ENCODE measurements at regions not wholly inside any gene's neighbourhood (a gene's known extent, or its start where the extent isn't known, plus 50 kb on each side); places are given as distances from the start of the nearest gene placed in this dataset.

DNA sequence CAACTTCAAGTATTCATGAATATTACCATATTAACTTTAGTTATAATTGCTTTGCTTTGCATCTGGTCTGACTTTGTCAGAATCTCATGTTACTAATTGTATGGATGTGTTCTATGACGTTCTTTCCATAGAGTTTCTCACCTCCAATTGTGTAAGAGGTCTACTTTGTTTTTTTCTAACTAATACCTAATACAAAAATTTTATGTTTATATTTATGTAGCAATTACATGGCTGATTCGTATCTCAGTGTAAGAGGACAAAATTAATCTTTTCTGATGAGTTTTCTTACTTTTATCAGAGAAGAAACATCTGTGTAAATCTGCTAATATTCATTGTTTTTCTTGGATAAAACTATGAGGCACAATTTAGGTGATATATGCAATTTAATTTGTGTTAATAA is 224.8 kb upstream of the B3GALT2 start:
- Mint-ChIP-seq H3K27ac (no peak overlapping the region), H3K4me1 (peaks cover 23% of the 10 kb centered on the region), H3K36me3 (ENCODE audit: low read depth) (no peaks in the 10 kb centered on the region), H3K9me3 (no peaks in the 10 kb centered on the region), H3K4me3 (no peak overlapping the region), H3K27me3 (ENCODE audit: insufficient read depth) (no peaks in the 10 kb centered on the region)
- TF ChIP-seq, protein P1, sequence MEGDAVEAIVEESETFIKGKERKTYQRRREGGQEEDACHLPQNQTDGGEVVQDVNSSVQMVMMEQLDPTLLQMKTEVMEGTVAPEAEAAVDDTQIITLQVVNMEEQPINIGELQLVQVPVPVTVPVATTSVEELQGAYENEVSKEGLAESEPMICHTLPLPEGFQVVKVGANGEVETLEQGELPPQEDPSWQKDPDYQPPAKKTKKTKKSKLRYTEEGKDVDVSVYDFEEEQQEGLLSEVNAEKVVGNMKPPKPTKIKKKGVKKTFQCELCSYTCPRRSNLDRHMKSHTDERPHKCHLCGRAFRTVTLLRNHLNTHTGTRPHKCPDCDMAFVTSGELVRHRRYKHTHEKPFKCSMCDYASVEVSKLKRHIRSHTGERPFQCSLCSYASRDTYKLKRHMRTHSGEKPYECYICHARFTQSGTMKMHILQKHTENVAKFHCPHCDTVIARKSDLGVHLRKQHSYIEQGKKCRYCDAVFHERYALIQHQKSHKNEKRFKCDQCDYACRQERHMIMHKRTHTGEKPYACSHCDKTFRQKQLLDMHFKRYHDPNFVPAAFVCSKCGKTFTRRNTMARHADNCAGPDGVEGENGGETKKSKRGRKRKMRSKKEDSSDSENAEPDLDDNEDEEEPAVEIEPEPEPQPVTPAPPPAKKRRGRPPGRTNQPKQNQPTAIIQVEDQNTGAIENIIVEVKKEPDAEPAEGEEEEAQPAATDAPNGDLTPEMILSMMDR (conservative IDR thresholded peaks at IDR 0.05): no peak
- 80% methylated on average over 1 of the region's 2 CpGs; no CpG with 5 or more reads in 1 of the 2 experiments for WGBS, 2 experiments (ENCODE audit: insufficient coverage in 1 of 2, insufficient read length in 1 of 2)
- no peaks in the 10 kb centered on the region for H3K36me3 ChIP-seq (ENCODE audit: control insufficient read depth, insufficient read depth, low read length)
- DNase-seq: no peak
- no peak overlapping the region for H3K27ac ChIP-seq (ENCODE audit: low read depth, low read length)
- H3K9ac ChIP-seq (ENCODE audit: extremely low read depth, low read length, poor library complexity, severe bottlenecking): no peak overlapping the region
- no peak overlapping the region for H3K4me3 ChIP-seq (ENCODE audit: low read length)
- H3K27me3 ChIP-seq (ENCODE audit: control insufficient read depth, insufficient read depth, low read length, poor library complexity, severe bottlenecking): no peaks in the 10 kb centered on the region
- no peaks in the 10 kb centered on the region for H3K4me1 ChIP-seq (ENCODE audit: control insufficient read depth, insufficient read depth, low read length)
- no peaks in the 10 kb centered on the region for H3K9me3 ChIP-seq (ENCODE audit: control insufficient read depth, low read length)

DNA sequence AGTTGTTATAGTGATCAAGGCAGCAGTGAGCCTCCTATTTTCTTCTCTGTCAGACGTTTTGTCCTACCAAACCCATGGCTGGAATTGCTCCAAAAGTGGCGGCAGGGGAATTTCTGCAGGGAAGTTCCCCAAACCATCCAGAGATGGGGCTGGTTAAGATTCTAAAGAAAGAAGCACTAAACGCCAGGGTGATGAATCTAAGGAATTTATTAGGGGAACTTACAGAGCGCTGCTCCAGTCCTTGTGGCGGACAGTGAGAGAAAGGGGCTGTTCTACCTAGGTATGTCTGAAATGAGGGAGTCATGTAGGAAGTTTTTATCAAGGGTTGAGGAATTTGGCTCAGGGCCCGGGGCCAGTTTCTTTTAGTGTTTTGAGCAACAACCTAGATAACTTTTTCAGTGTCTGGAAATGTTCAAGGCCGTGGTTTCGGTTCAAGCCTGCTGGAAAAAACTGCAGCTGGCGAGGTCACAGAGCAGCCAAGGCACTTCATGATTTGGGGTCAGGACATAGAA is 222.4 kb upstream of the B3GALT2 start:
- DNase-seq: no peak
- no peaks in the 10 kb centered on the region for H3K4me1 ChIP-seq (ENCODE audit: control insufficient read depth, insufficient read depth, low read length)
- Mint-ChIP-seq H3K36me3 (ENCODE audit: low read depth) (no peaks in the 10 kb centered on the region), H3K4me1 (peaks cover 9% of the 10 kb centered on the region), H3K4me3 (no peak overlapping the region), H3K27ac (no peak overlapping the region), H3K9me3 (no peaks in the 10 kb centered on the region), H3K27me3 (ENCODE audit: insufficient read depth) (no peaks in the 10 kb centered on the region)
- H3K4me3 ChIP-seq (ENCODE audit: low read length): no peak overlapping the region
- no peak overlapping the region for H3K9ac ChIP-seq (ENCODE audit: extremely low read depth, low read length, poor library complexity, severe bottlenecking)
- no peaks in the 10 kb centered on the region for H3K9me3 ChIP-seq (ENCODE audit: control insufficient read depth, low read length)
- H3K27ac ChIP-seq (ENCODE audit: low read depth, low read length): no peak overlapping the region
- TF ChIP-seq, protein P1 (conservative IDR thresholded peaks at IDR 0.05): no peak
- H3K27me3 ChIP-seq (ENCODE audit: control insufficient read depth, insufficient read depth, low read length, poor library complexity, severe bottlenecking): no peaks in the 10 kb centered on the region
- whole genome bisulfite sequencing, 2 experiments (ENCODE audit: insufficient coverage in 1 of 2, insufficient read length in 1 of 2): 94 to 100% methylated on average over 4 to 9 of the region's 9 CpGs
- no peaks in the 10 kb centered on the region for H3K36me3 ChIP-seq (ENCODE audit: control insufficient read depth, insufficient read depth, low read length)

DNA sequence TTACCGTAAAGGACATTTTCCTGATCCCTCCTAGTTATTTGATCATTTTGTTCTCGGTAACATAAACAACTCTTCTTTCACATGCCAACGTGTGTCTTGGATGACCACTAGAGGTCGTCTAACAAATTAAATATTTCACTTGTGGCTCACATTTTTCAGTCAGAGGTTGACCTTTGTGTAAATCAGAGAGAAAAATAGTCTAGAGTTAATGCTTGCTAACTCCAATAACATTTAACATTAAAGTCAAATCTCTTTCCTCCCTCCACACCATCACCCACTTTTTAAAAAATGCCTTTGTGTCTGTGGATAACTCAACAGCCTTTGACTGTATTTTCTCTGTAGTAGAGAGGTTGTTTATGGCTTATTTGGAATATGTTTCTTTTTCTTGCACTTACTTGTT is 220.5 kb upstream of the B3GALT2 start:
- peaks cover 8% of the 10 kb centered on the region for H3K4me1 Mint-ChIP-seq
- H3K4me3 Mint-ChIP-seq: no peak overlapping the region
- H3K4me3 ChIP-seq (ENCODE audit: low read length): no peak overlapping the region
- no peaks in the 10 kb centered on the region for H3K9me3 Mint-ChIP-seq
- no peaks in the 10 kb centered on the region for H3K27me3 ChIP-seq (ENCODE audit: control insufficient read depth, insufficient read depth, low read length, poor library complexity, severe bottlenecking)
- 33 to 42% methylated on average over 2 to 4 of the region's 4 CpGs for WGBS, 2 experiments (ENCODE audit: insufficient coverage in 1 of 2, insufficient read length in 1 of 2)
- no peaks in the 10 kb centered on the region for H3K4me1 ChIP-seq (ENCODE audit: control insufficient read depth, insufficient read depth, low read length)
- H3K27me3 Mint-ChIP-seq (ENCODE audit: insufficient read depth): no peaks in the 10 kb centered on the region
- no peaks in the 10 kb centered on the region for H3K36me3 Mint-ChIP-seq (ENCODE audit: low read depth)
- DNase-seq: no peak
- no peaks in the 10 kb centered on the region for H3K9me3 ChIP-seq (ENCODE audit: control insufficient read depth, low read length)
- no peaks in the 10 kb centered on the region for H3K36me3 ChIP-seq (ENCODE audit: control insufficient read depth, insufficient read depth, low read length)
- no peak overlapping the region for H3K9ac ChIP-seq (ENCODE audit: extremely low read depth, low read length, poor library complexity, severe bottlenecking)
- H3K27ac ChIP-seq (ENCODE audit: low read depth, low read length): no peak overlapping the region
- H3K27ac Mint-ChIP-seq: no peak overlapping the region
- TF ChIP-seq, protein P1 (conservative IDR thresholded peaks at IDR 0.05): peak; percentile 85
